Kidney epithelial cell (primary cell): ENCODE measurements at regions not wholly inside any gene's neighbourhood (a gene's known extent, or its start where the extent isn't known, plus 50 kb on each side); places are given as distances from the start of the nearest gene placed in this dataset.

Experiments
- DNase-seq: peaks from one replicate; pipeline ENCODE4 v3.0.0-alpha.2; 2010; ENCODE audit warnings: low read depth
- H3K27me3 ChIP-seq: 2 replicates; pipeline ENCODE4 v1.6.0; 2011; ENCODE audit warnings: low read length; ENCODE audit not compliant: control insufficient read depth, insufficient read depth
- H3K36me3 ChIP-seq: 2 replicates; pipeline ENCODE4 v1.5.1; 2011; ENCODE audit warnings: low read length; ENCODE audit not compliant: control insufficient read depth, insufficient read depth
- H3K4me3 ChIP-seq: 2 replicates; pipeline ENCODE4 v1.5.1; 2011; ENCODE audit warnings: low read depth, mild to moderate bottlenecking, control low read depth, low read length
- CTCF ChIP-seq: IDR thresholded peaks from 2 replicates; pipeline ENCODE4 v1.5.1; 2011; ENCODE audit warnings: mild to moderate bottlenecking, moderate library complexity, low read length, control low read depth, inconsistent platforms; ENCODE audit not compliant: insufficient read depth, poor library complexity, severe bottlenecking

- no peak overlapping the region for H3K4me3 ChIP-seq
- TF ChIP-seq CTCF = no peak
- H3K36me3 ChIP-seq = peaks cover 1% of the 10 kb centered on the region
- H3K27me3 ChIP-seq = no peaks in the 10 kb centered on the region
- no peak for DNase-seq
These were observed 57.0 kb upstream of the BLID start for GRCh38 chr11:122173074-122173450.

GRCh38 chr11:122172352-122173073 lies 56.5 kb upstream of the BLID start:
- no peak overlapping the region for H3K4me3 ChIP-seq
- no peaks in the 10 kb centered on the region for H3K27me3 ChIP-seq
- DNase-seq = no peak
- TF ChIP-seq CTCF = no peak
- H3K36me3 ChIP-seq = peaks cover 1% of the 10 kb centered on the region

- no peaks in the 10 kb centered on the region for H3K36me3 ChIP-seq
- TF ChIP-seq CTCF = no peak
- no peak overlapping the region for H3K4me3 ChIP-seq
- DNase-seq = peak; percentile 63
- H3K27me3 ChIP-seq = no peaks in the 10 kb centered on the region
These were observed 54.9 kb upstream of the BLID start for GRCh38 chr11:122170815-122171475.

DNA sequence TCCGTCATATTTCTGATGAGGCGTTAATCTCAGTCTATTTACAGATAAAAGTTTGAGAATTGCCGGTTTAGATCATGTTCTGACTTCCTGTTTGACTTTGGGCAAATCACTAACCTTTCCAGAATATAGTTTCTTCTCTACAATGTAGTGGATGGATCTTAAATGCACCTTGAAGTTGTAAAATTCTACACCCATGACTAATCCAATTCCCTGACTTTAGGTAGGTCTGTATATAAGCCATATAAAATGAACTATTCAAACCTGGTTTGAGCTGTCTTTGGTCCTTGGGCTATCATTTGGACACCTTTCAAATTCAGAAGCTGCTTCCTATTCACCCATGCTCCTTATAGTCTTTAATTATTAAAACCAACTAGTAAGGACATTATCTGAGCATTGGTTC lies 52.2 kb upstream of the BLID start:
- no peaks in the 10 kb centered on the region for H3K36me3 ChIP-seq
- H3K4me3 ChIP-seq = no peak overlapping the region
- H3K27me3 ChIP-seq = no peaks in the 10 kb centered on the region
- no peak for DNase-seq
- no peak for TF ChIP-seq CTCF

DNA sequence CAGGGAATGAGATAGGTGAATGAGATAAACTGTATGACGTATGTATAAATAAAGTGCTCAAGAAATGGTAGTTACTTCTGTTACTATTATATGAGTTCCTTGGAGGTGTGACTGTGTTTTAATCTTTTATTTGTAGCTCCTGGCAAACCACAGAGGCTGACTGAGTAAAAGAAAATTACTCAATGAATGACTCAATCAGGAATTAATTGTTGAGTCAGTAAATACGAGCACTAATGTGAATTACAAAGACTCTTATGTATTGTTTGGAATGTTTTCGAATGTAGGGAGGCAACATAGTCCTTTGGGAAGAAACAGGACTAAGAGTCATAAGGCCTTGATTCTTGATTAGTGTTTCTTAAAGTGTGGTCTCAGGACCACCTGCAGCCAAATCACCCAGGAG lies 51.1 kb upstream of the BLID start:
- Histone ChIP-seq H3K27me3 (no peaks in the 10 kb centered on the region), H3K36me3 (no peaks in the 10 kb centered on the region), H3K4me3 (no peak overlapping the region)
- TF ChIP-seq CTCF = no peak
- DNase-seq = peak; percentile 72
